Endothelial cell of umbilical vein (primary cell): ENCODE measurements at regions not wholly inside any gene's neighbourhood (a gene's known extent, or its start where the extent isn't known, plus 50 kb on each side); places are given as distances from the start of the nearest gene placed in this dataset.

Source experiments
- BruUV-seq: library from RNA; stranded (reverse); fragments of 400-500 nt; replicated peaks from 2 replicates; lab custom pipeline; 2021; lab: Mats Ljungman, UMichigan
- CTCF ChIA-PET: fragments of 300-600, 350-600 bp; sonication (Branson Sonifier 250); formaldehyde crosslinking; loops from one replicate; lab custom pipeline; 2021; ENCODE audit warnings: antibody characterized with exemption, inconsistent platforms; lab: Charles Lee
- POLR2A ChIA-PET: fragments of 300-600, 350-600 bp; sonication (Branson Sonifier 250); formaldehyde crosslinking; loops from one replicate; lab custom pipeline; 2021; ENCODE audit warnings: antibody characterized with exemption, inconsistent platforms; lab: Charles Lee
- DNase-seq: peaks from one replicate; pipeline ENCODE4 v3.0.0-alpha.2; 2011; ENCODE audit warnings: low read depth, low spot score
- FAIRE-seq: peaks from 2 replicates; lab custom pipeline; 2011; peaks lifted over from hg19 to GRCh38; lab: Jason Lieb, UNC
- H2AFZ ChIP-seq: 2 replicates; pipeline ENCODE4 v1.6.0; 2012; ENCODE audit warnings: low read depth, low read length, control low read depth, inconsistent platforms
- H3K27ac ChIP-seq: 2 replicates; pipeline ENCODE4 v1.5.1; 2011; ENCODE audit warnings: low read depth, mild to moderate bottlenecking, control low read depth, low read length, moderate library complexity; ENCODE audit not compliant: insufficient read depth
- H3K27me3 ChIP-seq, 2 experiments: 2 replicates each; pipeline versions ENCODE4 v1.6.0 to v1.6.1; 2011; ENCODE audit warnings: low read length in 2 of 2, mixed read lengths in 1 of 2; ENCODE audit not compliant: control insufficient read depth in 2 of 2, insufficient read depth in 2 of 2
- H3K36me3 ChIP-seq, 2 experiments: 2 replicates in 1 of 2; 3 replicates in 1 of 2; pipeline ENCODE4 v1.5.1; 2011; ENCODE audit warnings: low read length in 2 of 2, mild to moderate bottlenecking in 1 of 2, moderate library complexity in 1 of 2; ENCODE audit not compliant: control insufficient read depth in 2 of 2, insufficient read depth in 2 of 2; ENCODE audit errors: extremely low read depth in 1 of 2
- H3K4me1 ChIP-seq: 3 replicates; pipeline ENCODE4 v1.5.1; 2011; ENCODE audit warnings: mild to moderate bottlenecking, low read length; ENCODE audit not compliant: control insufficient read depth, insufficient read depth; ENCODE audit errors: extremely low read depth
- H3K4me2 ChIP-seq: 2 replicates; pipeline ENCODE4 v1.6.1; 2011; ENCODE audit warnings: low read length, control low read depth, mixed read lengths; ENCODE audit not compliant: insufficient read depth
- H3K4me3 ChIP-seq, 3 experiments: fragments of 200-600 bp in 1 of 3; sonication (generic), shearing (Covaris generic) in 1 of 3; replicated peaks in 1 of 3; 2 replicates each; pipeline ENCODE4 v1.5.1; 2011 to 2016; ENCODE audit warnings: control low read depth in 3 of 3, low read length in 3 of 3, mild to moderate bottlenecking in 2 of 3, inconsistent platforms in 1 of 3, low read depth in 1 of 3, moderate library complexity in 1 of 3; ENCODE audit not compliant: insufficient read depth in 1 of 3
- H3K79me2 ChIP-seq: 2 replicates; pipeline ENCODE4 v1.6.0; 2012; ENCODE audit warnings: low read length, inconsistent platforms; ENCODE audit not compliant: control insufficient read depth, insufficient read depth
- H3K9ac ChIP-seq: replicated peaks from 2 replicates; pipeline ENCODE3; 2011; ENCODE audit warnings: low read length, control low read depth; ENCODE audit not compliant: insufficient read depth; ENCODE audit errors: extremely low read depth
- H3K9me1 ChIP-seq: replicated peaks from 3 replicates; pipeline ENCODE4 v1.6.0; 2011; ENCODE audit warnings: mild to moderate bottlenecking, low read length; ENCODE audit not compliant: control insufficient read depth, insufficient read depth; ENCODE audit errors: extremely low read depth
- H3K9me3 ChIP-seq: replicated peaks from 2 replicates; pipeline ENCODE4 v1.5.1; 2012; ENCODE audit warnings: low read length, inconsistent platforms; ENCODE audit not compliant: control insufficient read depth, insufficient read depth
- H4K20me1 ChIP-seq: replicated peaks from 2 replicates; pipeline ENCODE3; 2011; ENCODE audit warnings: mild to moderate bottlenecking, low read length; ENCODE audit not compliant: control insufficient read depth, insufficient read depth; ENCODE audit errors: extremely low read depth
- CTCF ChIP-seq, 2 donors: IDR thresholded peaks; 1 replicate in 1 of 2; 2 replicates in 1 of 2; pipeline ENCODE4 v1.5.1; 2011; ENCODE audit warnings: low read length in 2 of 2, mild to moderate bottlenecking in 2 of 2, moderate library complexity in 2 of 2, control low read depth in 1 of 2, inconsistent platforms in 1 of 2, low read depth in 1 of 2; ENCODE audit not compliant: insufficient read depth in 1 of 2; ENCODE audit errors: extremely low read depth in 1 of 2
- EZH2 ChIP-seq: IDR thresholded peaks from 2 replicates; pipeline ENCODE4 v1.6.1; 2012; ENCODE audit warnings: borderline replicate concordance, low read depth, mild to moderate bottlenecking, moderate library complexity, low read length, inconsistent platforms; ENCODE audit not compliant: severe bottlenecking
- FOS ChIP-seq: IDR thresholded peaks from 2 replicates; pipeline ENCODE4 v1.6.1; 2011; ENCODE audit warnings: mild to moderate bottlenecking, low read length, moderate library complexity, borderline replicate concordance; ENCODE audit not compliant: insufficient read depth
- GATA2 ChIP-seq: IDR thresholded peaks from 2 replicates; pipeline ENCODE4 v1.7.0; 2011; ENCODE audit warnings: low read depth, mild to moderate bottlenecking, moderate library complexity, mixed read lengths, low read length; ENCODE audit not compliant: insufficient read length, insufficient read depth
- JUN ChIP-seq: IDR thresholded peaks from 2 replicates; pipeline ENCODE4 v1.6.1; 2011; ENCODE audit warnings: borderline replicate concordance, low read depth; ENCODE audit not compliant: insufficient read length, insufficient read depth
- MAX ChIP-seq: IDR thresholded peaks from 2 replicates; pipeline ENCODE4 v1.6.1; 2011; ENCODE audit not compliant: insufficient read depth, insufficient read length
- MYC ChIP-seq: IDR thresholded peaks from one replicate; pipeline ENCODE4 v1.6.1; 2011; ENCODE audit warnings: mild to moderate bottlenecking, low read depth, low read length
- POLR2A ChIP-seq: IDR thresholded peaks from 2 replicates; pipeline ENCODE4 v1.6.1; 2012; ENCODE audit warnings: low read depth, mild to moderate bottlenecking, control low read depth, low read length
- POLR2AphosphoS5 ChIP-seq: IDR thresholded peaks from 2 replicates; pipeline ENCODE4 v1.6.1; 2012; ENCODE audit warnings: low read depth, mild to moderate bottlenecking, control low read depth, low read length, moderate library complexity; ENCODE audit not compliant: insufficient read depth
- dilution Hi-C: fragments of 300-500 bp; cut with MboI; formaldehyde crosslinking; loops from one replicate; pipeline ENCODE4 v1.15.0; 2019; ENCODE audit warnings: low sequenced_read_pairs; ENCODE audit not compliant: extremely low pct_ligation_motif_present
- intact Hi-C: fragments of 100-400 bp; cut with micrococcal nuclease; formaldehyde crosslinking; loops from one replicate; pipeline ENCODE4 v1.10.0; 2022

- TSS peak; percentile 68 for BruUV-seq
- no peaks in the 10 kb centered on the region for H3K27me3 ChIP-seq
- H2AFZ ChIP-seq = peak overlapping the region; percentile 15
- peak overlapping the region; percentile 99 for H3K27ac ChIP-seq
- FAIRE-seq (peak; percentile 91), DNase-seq (peak; percentile 99)
- CTCF ChIA-PET = interaction anchor here (0.8 to 3.6 kb wide), 14 partner anchors 14 to 237 kb away, joined by 3 to 31 read pairs (median 4); partner anchors contain the start of gene CAV2
- peaks cover 63% of the 10 kb centered on the region for H3K4me1 ChIP-seq
- TF ChIP-seq POLR2A = no peak
- peak; percentile 44 for TF ChIP-seq POLR2AphosphoS5
- no peak for TF ChIP-seq MYC
- TF ChIP-seq FOS = peak; percentile 88
- TF ChIP-seq JUN = peak; percentile 72
- TF ChIP-seq EZH2 = no peak
- peak; percentile 87 for TF ChIP-seq GATA2
- no peak for TF ChIP-seq CTCF (IDR thresholded peaks at IDR 0.05; ENCODE audit: extremely low read depth in 1 of 2, insufficient read depth in 1 of 2, low read depth in 1 of 2, low read length in 2 of 2)
- TF ChIP-seq MAX = no peak
- intact Hi-C loops (loop anchor here (1.0 to 2.0 kb wide), 15 partner anchors 14 to 418 kb away; no protein-coding TSS in a partner anchor), dilution Hi-C loops (no loop called here)
- no peaks in the 10 kb centered on the region for H4K20me1 ChIP-seq
- H3K36me3 ChIP-seq = no peaks in the 10 kb centered on the region
- peak overlapping the region; percentile 64 for H3K4me2 ChIP-seq
- POLR2A ChIA-PET = interaction anchor here (0.6 to 1.4 kb wide), 8 partner anchors 15 to 795 kb away, joined by 3 to 12 read pairs (median 4); no protein-coding TSS in a partner anchor
- no peaks in the 10 kb centered on the region for H3K9me3 ChIP-seq
- H3K9me1 ChIP-seq = no peaks in the 10 kb centered on the region
- peak overlapping the region; percentile 96 for H3K9ac ChIP-seq
- H3K79me2 ChIP-seq = no peaks in the 10 kb centered on the region
- H3K4me3 ChIP-seq = peak overlapping the region in 1 of 3 experiments; percentile 14
These were observed 144.4 kb downstream of the TES start for GRCh38 chr7:116354546-116355423.
